OCI-LY1 (cell line): ENCODE measurements at regions not wholly inside any gene's neighbourhood (a gene's known extent, or its start where the extent isn't known, plus 50 kb on each side); places are given as distances from the start of the nearest gene placed in this dataset.
"Not testable (repeated sequence)": the region's sequence is repeated elsewhere in the genome, so short reads cannot be mapped to it uniquely, and the experiment has no call there.

Source experiments
- H2AFZ ChIP-seq: fragments of 200-600 bp; sonication (generic), shearing (Covaris generic); 2 replicates; pipeline ENCODE4 v1.6.0; 2014; ENCODE audit warnings: antibody characterized with exemption, mild to moderate bottlenecking, low read length
- H3F3A ChIP-seq: fragments of 200-600 bp; sonication (generic), shearing (Covaris generic); 2 replicates; pipeline ENCODE4 v1.6.0; 2014; ENCODE audit warnings: mild to moderate bottlenecking, antibody characterized with exemption, low read length, moderate library complexity; ENCODE audit not compliant: insufficient read depth
- H3K27ac ChIP-seq: fragments of 200-600 bp; sonication (generic); 2 replicates; pipeline ENCODE4 v1.5.1; 2014; ENCODE audit warnings: low read length, mixed run types, mild to moderate bottlenecking, low read depth; ENCODE audit not compliant: poor library complexity, severe bottlenecking
- H3K27me3 ChIP-seq: fragments of 200-600 bp; sonication (generic); 2 replicates; pipeline ENCODE4 v1.6.0; 2014; ENCODE audit warnings: antibody characterized with exemption, mild to moderate bottlenecking, low read length, moderate library complexity; ENCODE audit not compliant: insufficient read depth
- H3K36me3 ChIP-seq: fragments of 200-600 bp; sonication (generic); 2 replicates; pipeline ENCODE4 v1.6.1; 2014; ENCODE audit warnings: mild to moderate bottlenecking, antibody characterized with exemption, low read length, moderate library complexity, mixed read lengths; ENCODE audit not compliant: insufficient read depth
- H3K4me1 ChIP-seq: fragments of 200-600 bp; sonication (generic); 2 replicates; pipeline ENCODE4 v1.5.1; 2014; ENCODE audit warnings: mild to moderate bottlenecking, low read length, moderate library complexity; ENCODE audit not compliant: insufficient read depth, severe bottlenecking
- H3K4me2 ChIP-seq: fragments of 200-600 bp; sonication (generic), shearing (Covaris generic); 2 replicates; pipeline ENCODE4 v1.6.1; 2014; ENCODE audit warnings: low read length
- H3K4me3 ChIP-seq: fragments of 200-600 bp; sonication (generic); 2 replicates; pipeline ENCODE4 v1.5.1; 2014; ENCODE audit warnings: low read length, low read depth, mild to moderate bottlenecking, mixed read lengths; ENCODE audit not compliant: poor library complexity, severe bottlenecking
- H3K79me2 ChIP-seq: fragments of 200-600 bp; shearing (Covaris generic); 2 replicates; pipeline ENCODE4 v1.6.1; 2016; ENCODE audit warnings: mixed run types, low read length, mixed read lengths; ENCODE audit not compliant: insufficient read depth
- H3K9ac ChIP-seq: fragments of 200-600 bp; sonication (generic), shearing (Covaris generic); 2 replicates; pipeline ENCODE4 v1.6.1; 2014; ENCODE audit warnings: mild to moderate bottlenecking, low read length, mixed read lengths
- H3K9me2 ChIP-seq: fragments of 200-600 bp; sonication (generic), shearing (Covaris generic); 2 replicates; pipeline ENCODE4 v1.6.1; 2014; ENCODE audit warnings: low read depth, mild to moderate bottlenecking, low read length, mixed read lengths
- H3K9me3 ChIP-seq: fragments of 200-600 bp; shearing (Covaris generic); 2 replicates; pipeline ENCODE4 v1.6.1; 2014; ENCODE audit warnings: low read length, mixed read lengths
- H4K20me1 ChIP-seq: fragments of 200-600 bp; sonication (generic), shearing (Covaris generic); 2 replicates; pipeline ENCODE4 v1.6.0; 2016; ENCODE audit warnings: mild to moderate bottlenecking, low read length; ENCODE audit not compliant: insufficient read depth
- EZH2 ChIP-seq: fragments of 200-600 bp; sonication (generic), shearing (Covaris generic); IDR thresholded peaks from 2 replicates; pipeline ENCODE4 v1.8.0; 2017; ENCODE audit warnings: borderline replicate concordance, mixed run types, mild to moderate bottlenecking, antibody characterized with exemption, low read length, moderate library complexity, mixed read lengths
- TF ChIP-seq, protein P1 (sequence below): fragments of 200-600 bp; sonication (generic), shearing (Covaris generic); IDR thresholded peaks from 2 replicates; pipeline ENCODE4 v1.5.1; 2017; ENCODE audit warnings: mild to moderate bottlenecking, antibody characterized with exemption, low read length, moderate library complexity, mixed read lengths

DNA sequence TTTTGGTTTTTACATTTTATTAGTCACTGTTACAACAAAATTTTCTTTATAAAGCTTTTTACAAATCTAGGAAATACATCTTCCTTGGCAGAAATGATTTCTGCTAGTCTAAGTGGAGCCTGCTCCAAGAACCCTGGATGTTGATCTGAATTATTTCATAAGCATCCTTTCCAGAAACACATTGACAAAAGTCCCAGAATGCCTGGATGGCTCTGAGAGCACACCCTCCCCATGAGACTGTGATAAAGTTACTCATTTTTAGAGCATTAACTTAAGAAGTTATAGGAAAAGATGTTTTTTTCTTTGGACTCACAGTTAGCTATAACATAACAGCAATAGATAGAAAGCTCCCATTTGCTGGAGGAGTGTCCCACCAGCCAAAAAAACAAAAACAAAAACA is 559.6 kb upstream of the SPRY2 start:
- TF ChIP-seq EZH2: no peak
- TF ChIP-seq, protein P1, sequence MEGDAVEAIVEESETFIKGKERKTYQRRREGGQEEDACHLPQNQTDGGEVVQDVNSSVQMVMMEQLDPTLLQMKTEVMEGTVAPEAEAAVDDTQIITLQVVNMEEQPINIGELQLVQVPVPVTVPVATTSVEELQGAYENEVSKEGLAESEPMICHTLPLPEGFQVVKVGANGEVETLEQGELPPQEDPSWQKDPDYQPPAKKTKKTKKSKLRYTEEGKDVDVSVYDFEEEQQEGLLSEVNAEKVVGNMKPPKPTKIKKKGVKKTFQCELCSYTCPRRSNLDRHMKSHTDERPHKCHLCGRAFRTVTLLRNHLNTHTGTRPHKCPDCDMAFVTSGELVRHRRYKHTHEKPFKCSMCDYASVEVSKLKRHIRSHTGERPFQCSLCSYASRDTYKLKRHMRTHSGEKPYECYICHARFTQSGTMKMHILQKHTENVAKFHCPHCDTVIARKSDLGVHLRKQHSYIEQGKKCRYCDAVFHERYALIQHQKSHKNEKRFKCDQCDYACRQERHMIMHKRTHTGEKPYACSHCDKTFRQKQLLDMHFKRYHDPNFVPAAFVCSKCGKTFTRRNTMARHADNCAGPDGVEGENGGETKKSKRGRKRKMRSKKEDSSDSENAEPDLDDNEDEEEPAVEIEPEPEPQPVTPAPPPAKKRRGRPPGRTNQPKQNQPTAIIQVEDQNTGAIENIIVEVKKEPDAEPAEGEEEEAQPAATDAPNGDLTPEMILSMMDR: no peak

DNA sequence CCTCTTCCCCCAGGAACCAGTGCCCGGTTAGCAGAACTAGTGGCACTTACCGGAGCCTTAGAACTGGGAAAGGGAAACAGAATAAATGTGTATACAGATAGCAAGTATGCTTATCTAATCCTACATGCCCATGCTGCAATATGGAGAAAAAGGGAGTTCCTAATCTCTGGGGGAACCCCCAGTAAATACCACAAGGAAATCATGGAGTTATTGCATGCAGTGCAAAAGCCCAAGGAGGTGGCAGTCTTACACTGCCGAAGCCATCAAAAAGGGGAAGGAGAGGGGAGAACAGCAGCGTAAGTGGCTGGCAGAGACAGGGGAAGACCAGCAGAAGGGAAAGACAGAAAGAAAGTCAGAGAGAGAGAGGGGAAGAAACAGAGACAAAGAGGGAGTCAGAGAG is 556.7 kb upstream of the SPRY2 start:
- H4K20me1 ChIP-seq, H3K4me1 ChIP-seq, H3K36me3 ChIP-seq, H3F3A ChIP-seq, H2AFZ ChIP-seq, H3K27ac ChIP-seq, H3K9me2 ChIP-seq, H3K9me3 ChIP-seq, H3K79me2 ChIP-seq, H3K27me3 ChIP-seq, H3K4me3 ChIP-seq, H3K9ac ChIP-seq, H3K4me2 ChIP-seq: not testable (repeated sequence)

More for the DNA sequence above, 559.6 kb upstream of the SPRY2 start:
- Histone ChIP-seq H3K79me2 (no peaks in the 10 kb centered on the region), H3K4me2 (no peak overlapping the region), H3K4me3 (no peak overlapping the region), H3K4me1 (no peaks in the 10 kb centered on the region), H3K9me3 (no peaks in the 10 kb centered on the region), H3K27ac (no peak overlapping the region), H2AFZ (no peak overlapping the region), H3K36me3 (no peaks in the 10 kb centered on the region), H3K9me2 (no peaks in the 10 kb centered on the region), H3K27me3 (no peaks in the 10 kb centered on the region), H3F3A (no peaks in the 10 kb centered on the region), H4K20me1 (no peaks in the 10 kb centered on the region), H3K9ac (no peak overlapping the region)

DNA sequence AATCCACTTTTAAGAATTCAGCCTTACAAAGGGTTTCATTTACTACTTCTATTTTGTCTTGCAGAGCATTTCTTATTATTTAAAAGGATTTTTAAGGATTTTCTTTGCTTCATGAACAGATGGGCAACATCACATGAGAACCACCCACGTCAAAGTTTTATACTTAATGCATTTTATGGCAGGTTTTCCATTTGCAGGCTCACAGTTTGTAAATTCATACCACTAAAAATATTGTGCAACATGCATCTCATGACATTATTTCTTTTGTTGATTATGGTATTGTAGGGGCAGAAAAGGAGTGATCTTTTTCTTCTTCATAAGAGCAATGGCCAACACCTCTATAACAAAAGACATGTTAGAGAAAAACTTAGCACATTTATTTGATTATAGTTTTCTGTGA is 554.0 kb upstream of the SPRY2 start:
- Histone ChIP-seq H4K20me1 (no peaks in the 10 kb centered on the region), H3K9ac (no peak overlapping the region), H3K79me2 (no peaks in the 10 kb centered on the region), H3K4me1 (no peaks in the 10 kb centered on the region), H3K27ac (no peak overlapping the region), H3K36me3 (no peaks in the 10 kb centered on the region), H3F3A (no peaks in the 10 kb centered on the region), H3K4me2 (no peak overlapping the region), H2AFZ (no peak overlapping the region), H3K9me3 (no peaks in the 10 kb centered on the region), H3K9me2 (no peaks in the 10 kb centered on the region), H3K4me3 (no peak overlapping the region), H3K27me3 (no peaks in the 10 kb centered on the region)
- TF ChIP-seq, protein P1: no peak
- no peak for TF ChIP-seq EZH2

DNA sequence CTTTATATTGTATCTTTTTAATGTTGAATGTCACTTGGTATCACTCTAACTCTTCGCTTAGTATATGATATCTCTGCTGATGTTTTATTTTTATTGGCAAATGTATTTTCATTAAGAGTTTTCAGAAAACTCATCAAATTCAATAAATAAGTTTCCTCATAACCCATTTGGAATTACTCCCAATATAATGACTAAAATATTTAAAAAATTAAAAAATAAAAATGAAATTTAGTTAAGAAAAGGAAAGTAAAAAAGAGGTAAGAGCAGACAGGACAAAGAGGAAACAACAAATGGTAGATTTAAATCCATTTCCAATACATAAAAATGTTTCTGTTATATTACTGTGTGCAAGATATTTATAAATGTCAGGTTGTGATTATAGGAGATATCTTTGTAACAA is 548.9 kb upstream of the SPRY2 start:
- H3K4me1 ChIP-seq: no peaks in the 10 kb centered on the region
- H3K27ac ChIP-seq: no peak overlapping the region
- H3K9me2 ChIP-seq: no peaks in the 10 kb centered on the region
- no peak for TF ChIP-seq EZH2
- TF ChIP-seq, protein P1: no peak
- no peaks in the 10 kb centered on the region for H3K27me3 ChIP-seq
- H2AFZ ChIP-seq: no peak overlapping the region
- no peaks in the 10 kb centered on the region for H4K20me1 ChIP-seq
- no peak overlapping the region for H3K4me3 ChIP-seq
- H3K4me2 ChIP-seq: no peak overlapping the region
- no peaks in the 10 kb centered on the region for H3K79me2 ChIP-seq
- no peaks in the 10 kb centered on the region for H3K9me3 ChIP-seq
- no peaks in the 10 kb centered on the region for H3F3A ChIP-seq
- H3K9ac ChIP-seq: no peak overlapping the region
- no peaks in the 10 kb centered on the region for H3K36me3 ChIP-seq
